Cardiac muscle cell (in vitro differentiated cells and primary cell): ENCODE measurements at regions not wholly inside any gene's neighbourhood (a gene's known extent, or its start where the extent isn't known, plus 50 kb on each side); places are given as distances from the start of the nearest gene placed in this dataset.

Source experiments
- DNase-seq, 2 donors: peaks; one replicate each; pipeline versions ENCODE4 v3.0.0 to v3.0.0-alpha.2; 2010 to 2017; ENCODE audit warnings: low read depth in 1 of 2, low spot score in 1 of 2
- H3K27ac ChIP-seq: fragments of 200-600 bp; sonication (generic); 2 replicates; pipeline ENCODE4 v1.5.1; 2016
- H3K27me3 ChIP-seq: fragments of 200-600 bp; sonication (generic); 2 replicates; pipeline ENCODE4 v1.6.0; 2016; ENCODE audit warnings: control low read depth
- H3K36me3 ChIP-seq: fragments of 200-600 bp; sonication (generic); 2 replicates; pipeline ENCODE4 v1.5.1; 2016; ENCODE audit warnings: control low read depth
- H3K4me1 ChIP-seq: fragments of 200-600 bp; sonication (generic); 2 replicates; pipeline ENCODE4 v1.8.1; 2017; ENCODE audit warnings: low read depth, mild to moderate bottlenecking, mixed run types
- H3K4me3 ChIP-seq: fragments of 200-600 bp; sonication (generic); 2 replicates; pipeline ENCODE4 v1.5.1; 2016; ENCODE audit warnings: mild to moderate bottlenecking
- H3K9me3 ChIP-seq: fragments of 200-600 bp; sonication (generic); 2 replicates; pipeline ENCODE4 v1.5.1; 2017; ENCODE audit warnings: low read depth, mild to moderate bottlenecking, control low read depth
- CTCF ChIP-seq: IDR thresholded peaks from 2 replicates; pipeline ENCODE4 v1.5.1; 2012; ENCODE audit warnings: low read depth, mild to moderate bottlenecking, low read length

DNA sequence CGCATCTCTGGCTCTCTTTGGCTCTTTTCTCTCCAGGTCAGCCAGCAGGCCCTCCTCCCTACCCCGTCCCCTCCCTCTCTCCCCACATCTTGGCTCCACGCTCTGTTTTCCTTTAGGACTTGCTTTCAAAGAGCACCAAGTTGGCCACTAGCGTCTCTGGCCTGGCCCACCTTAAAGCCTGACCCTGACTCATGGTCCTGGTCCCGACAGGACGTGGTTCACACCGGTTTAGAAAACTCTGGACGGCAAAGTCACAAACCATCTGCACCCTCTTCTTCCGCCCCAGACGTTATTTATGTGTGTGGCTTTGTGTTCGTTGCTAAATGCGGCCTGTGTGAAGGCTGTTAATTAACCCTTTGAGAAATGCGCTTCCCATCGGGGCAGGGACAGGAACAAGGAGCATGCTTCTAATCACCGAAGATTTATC is 169.0 kb upstream of the HAAO start:
- peak in 1 of 2 donors; percentile 63 for DNase-seq
- H3K27me3 ChIP-seq: no peaks in the 10 kb centered on the region
- no peak overlapping the region for H3K4me3 ChIP-seq
- H3K9me3 ChIP-seq: no peaks in the 10 kb centered on the region
- no peaks in the 10 kb centered on the region for H3K36me3 ChIP-seq
- H3K27ac ChIP-seq: no peak overlapping the region
- no peaks in the 10 kb centered on the region for H3K4me1 ChIP-seq
- no peak for TF ChIP-seq CTCF

GRCh38 chr2:42960842-42961180 is 168.4 kb upstream of the HAAO start:
- Histone ChIP-seq H3K27ac (no peak overlapping the region), H3K4me1 (no peaks in the 10 kb centered on the region), H3K27me3 (no peaks in the 10 kb centered on the region), H3K4me3 (no peak overlapping the region), H3K9me3 (no peaks in the 10 kb centered on the region), H3K36me3 (no peaks in the 10 kb centered on the region)
- TF ChIP-seq CTCF: no peak
- peak in 1 of 2 donors; percentile 49 for DNase-seq

DNA sequence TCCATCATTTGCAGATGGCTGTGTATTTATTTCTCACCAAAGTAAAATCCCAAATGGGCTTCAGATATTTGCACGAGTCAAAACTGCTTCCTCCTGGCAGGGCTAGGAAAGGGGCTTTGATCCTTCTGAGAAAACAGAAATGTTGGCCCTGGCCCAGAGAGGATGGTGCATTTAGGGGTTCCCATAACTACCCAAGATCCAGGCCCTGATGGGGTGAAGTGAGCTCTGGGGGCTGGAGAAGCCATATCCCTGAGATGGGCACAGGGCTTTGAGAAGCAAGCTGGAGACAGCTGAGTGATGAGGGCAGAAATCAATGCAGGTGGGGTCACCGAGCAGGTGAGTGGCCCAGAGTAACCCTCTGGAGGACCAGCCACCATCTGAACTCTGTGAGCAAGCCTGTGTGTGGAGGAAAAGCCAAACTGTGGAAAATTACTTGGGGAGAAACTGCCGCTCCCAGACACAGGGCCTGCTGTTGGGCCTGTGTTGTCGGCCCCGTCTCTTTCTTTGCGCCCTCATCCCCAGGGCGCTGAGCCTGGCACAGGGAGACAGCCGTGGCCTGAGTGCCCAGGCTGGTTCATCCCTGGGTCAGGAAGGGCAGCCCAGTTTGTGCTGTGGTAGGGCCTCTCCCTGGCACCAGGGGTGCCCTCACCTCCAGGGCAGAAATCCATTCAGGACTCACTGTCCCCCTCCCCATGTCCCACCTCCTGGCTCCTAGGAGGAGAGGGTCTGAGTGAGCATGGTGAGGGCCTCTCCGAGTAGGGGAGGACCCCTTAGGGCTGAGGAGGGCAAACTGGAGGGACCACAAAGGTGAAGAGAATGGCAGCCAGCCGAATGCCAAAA is 167.8 kb upstream of the HAAO start:
- Histone ChIP-seq H3K36me3 (no peaks in the 10 kb centered on the region), H3K4me1 (no peaks in the 10 kb centered on the region), H3K27me3 (no peaks in the 10 kb centered on the region), H3K27ac (no peak overlapping the region), H3K4me3 (no peak overlapping the region), H3K9me3 (no peaks in the 10 kb centered on the region)
- TF ChIP-seq CTCF: no peak
- no peak for DNase-seq

DNA sequence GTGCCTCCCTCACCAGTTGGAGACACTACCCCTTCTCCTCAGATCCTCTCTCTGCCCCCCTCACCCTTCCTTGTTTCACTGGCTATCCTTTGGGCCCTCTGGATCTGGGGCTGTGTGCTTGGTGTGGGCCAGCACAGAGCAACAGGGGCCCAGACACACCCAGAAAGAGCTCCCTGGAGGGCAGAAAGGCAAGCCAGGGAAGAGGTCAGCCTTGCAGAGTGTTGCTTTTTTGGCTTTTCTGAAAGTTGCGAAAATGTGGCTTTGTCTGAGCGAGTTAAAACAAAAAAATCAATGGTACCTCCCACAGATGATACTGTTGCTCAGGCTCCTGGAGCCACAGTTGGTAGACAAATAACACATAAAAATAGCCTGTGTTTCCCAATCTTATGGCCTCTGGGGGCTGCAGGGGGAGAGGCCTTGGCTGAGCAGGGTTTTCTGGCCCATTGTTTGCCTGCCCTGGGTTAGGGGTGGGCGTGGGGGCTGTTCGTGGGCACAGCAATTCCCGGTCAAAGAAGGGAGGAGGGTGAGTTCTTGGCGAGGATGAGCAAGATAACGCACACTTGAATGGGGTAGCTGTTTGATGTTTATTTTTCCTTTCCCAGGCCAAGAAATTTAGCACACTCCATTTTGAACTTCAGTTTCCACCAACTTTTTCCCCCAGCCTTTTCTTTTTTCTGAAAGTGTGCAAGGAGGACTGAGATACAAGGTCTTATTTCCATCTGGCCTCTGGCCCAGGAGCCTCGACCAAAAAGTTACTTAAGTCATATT is 167.0 kb upstream of the HAAO start:
- Histone ChIP-seq H3K27ac (no peak overlapping the region), H3K9me3 (no peaks in the 10 kb centered on the region), H3K4me3 (no peak overlapping the region), H3K4me1 (no peaks in the 10 kb centered on the region), H3K27me3 (no peaks in the 10 kb centered on the region), H3K36me3 (no peaks in the 10 kb centered on the region)
- no peak for TF ChIP-seq CTCF
- DNase-seq: peak in 1 of 2 donors; percentile 97

DNA sequence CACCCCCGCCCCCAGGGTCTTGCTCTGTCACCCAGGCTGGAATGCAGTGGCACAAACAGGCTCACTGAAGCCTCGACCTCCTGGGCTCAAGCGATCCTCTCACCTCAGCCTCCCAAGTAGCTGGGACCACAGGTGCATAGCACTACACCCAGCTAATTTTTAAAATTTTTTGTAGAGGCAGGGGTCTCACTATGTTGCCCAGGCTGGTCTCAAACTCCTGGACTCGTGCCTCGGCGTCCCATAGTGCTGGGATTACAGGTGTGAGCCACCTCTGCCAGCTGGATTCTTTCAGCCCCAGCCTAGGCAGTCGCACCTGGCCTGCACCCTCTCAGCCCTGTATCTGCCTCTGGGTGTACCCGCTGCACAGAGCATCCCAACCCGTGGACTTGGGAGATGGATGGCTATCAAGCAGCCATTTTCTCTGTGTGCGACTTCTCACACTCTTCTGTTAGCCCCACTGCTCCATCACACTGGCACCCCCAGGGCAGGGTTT is 166.4 kb upstream of the HAAO start:
- Histone ChIP-seq H3K27ac (no peak overlapping the region), H3K4me1 (no peaks in the 10 kb centered on the region), H3K9me3 (no peaks in the 10 kb centered on the region), H3K27me3 (no peaks in the 10 kb centered on the region), H3K36me3 (no peaks in the 10 kb centered on the region), H3K4me3 (no peak overlapping the region)
- DNase-seq: no peak
- TF ChIP-seq CTCF: no peak
